Endothelial cell of umbilical vein (primary cell): ENCODE measurements at regions not wholly inside any gene's neighbourhood (a gene's known extent, or its start where the extent isn't known, plus 50 kb on each side); places are given as distances from the start of the nearest gene placed in this dataset.

Experiments
- BruUV-seq: library from RNA; stranded (reverse); fragments of 400-500 nt; replicated peaks from 2 replicates; lab custom pipeline; 2021; lab: Mats Ljungman, UMichigan
- CTCF ChIA-PET: fragments of 300-600, 350-600 bp; sonication (Branson Sonifier 250); formaldehyde crosslinking; loops from one replicate; lab custom pipeline; 2021; ENCODE audit warnings: antibody characterized with exemption, inconsistent platforms; lab: Charles Lee
- POLR2A ChIA-PET: fragments of 300-600, 350-600 bp; sonication (Branson Sonifier 250); formaldehyde crosslinking; loops from one replicate; lab custom pipeline; 2021; ENCODE audit warnings: antibody characterized with exemption, inconsistent platforms; lab: Charles Lee
- DNase-seq: peaks from one replicate; pipeline ENCODE4 v3.0.0-alpha.2; 2011; ENCODE audit warnings: low read depth, low spot score
- FAIRE-seq: peaks from 2 replicates; lab custom pipeline; 2011; peaks lifted over from hg19 to GRCh38; lab: Jason Lieb, UNC
- H2AFZ ChIP-seq: 2 replicates; pipeline ENCODE4 v1.6.0; 2012; ENCODE audit warnings: low read depth, low read length, control low read depth, inconsistent platforms
- H3K27ac ChIP-seq: 2 replicates; pipeline ENCODE4 v1.5.1; 2011; ENCODE audit warnings: low read depth, mild to moderate bottlenecking, control low read depth, low read length, moderate library complexity; ENCODE audit not compliant: insufficient read depth
- H3K27me3 ChIP-seq, 2 experiments: 2 replicates each; pipeline versions ENCODE4 v1.6.0 to v1.6.1; 2011; ENCODE audit warnings: low read length in 2 of 2, mixed read lengths in 1 of 2; ENCODE audit not compliant: control insufficient read depth in 2 of 2, insufficient read depth in 2 of 2
- H3K36me3 ChIP-seq, 2 experiments: 2 replicates in 1 of 2; 3 replicates in 1 of 2; pipeline ENCODE4 v1.5.1; 2011; ENCODE audit warnings: low read length in 2 of 2, mild to moderate bottlenecking in 1 of 2, moderate library complexity in 1 of 2; ENCODE audit not compliant: control insufficient read depth in 2 of 2, insufficient read depth in 2 of 2; ENCODE audit errors: extremely low read depth in 1 of 2
- H3K4me1 ChIP-seq: 3 replicates; pipeline ENCODE4 v1.5.1; 2011; ENCODE audit warnings: mild to moderate bottlenecking, low read length; ENCODE audit not compliant: control insufficient read depth, insufficient read depth; ENCODE audit errors: extremely low read depth
- H3K4me2 ChIP-seq: 2 replicates; pipeline ENCODE4 v1.6.1; 2011; ENCODE audit warnings: low read length, control low read depth, mixed read lengths; ENCODE audit not compliant: insufficient read depth
- H3K4me3 ChIP-seq, 3 experiments: fragments of 200-600 bp in 1 of 3; sonication (generic), shearing (Covaris generic) in 1 of 3; replicated peaks in 1 of 3; 2 replicates each; pipeline ENCODE4 v1.5.1; 2011 to 2016; ENCODE audit warnings: control low read depth in 3 of 3, low read length in 3 of 3, mild to moderate bottlenecking in 2 of 3, inconsistent platforms in 1 of 3, low read depth in 1 of 3, moderate library complexity in 1 of 3; ENCODE audit not compliant: insufficient read depth in 1 of 3
- H3K79me2 ChIP-seq: 2 replicates; pipeline ENCODE4 v1.6.0; 2012; ENCODE audit warnings: low read length, inconsistent platforms; ENCODE audit not compliant: control insufficient read depth, insufficient read depth
- H3K9ac ChIP-seq: replicated peaks from 2 replicates; pipeline ENCODE3; 2011; ENCODE audit warnings: low read length, control low read depth; ENCODE audit not compliant: insufficient read depth; ENCODE audit errors: extremely low read depth
- H3K9me1 ChIP-seq: replicated peaks from 3 replicates; pipeline ENCODE4 v1.6.0; 2011; ENCODE audit warnings: mild to moderate bottlenecking, low read length; ENCODE audit not compliant: control insufficient read depth, insufficient read depth; ENCODE audit errors: extremely low read depth
- H3K9me3 ChIP-seq: replicated peaks from 2 replicates; pipeline ENCODE4 v1.5.1; 2012; ENCODE audit warnings: low read length, inconsistent platforms; ENCODE audit not compliant: control insufficient read depth, insufficient read depth
- H4K20me1 ChIP-seq: replicated peaks from 2 replicates; pipeline ENCODE3; 2011; ENCODE audit warnings: mild to moderate bottlenecking, low read length; ENCODE audit not compliant: control insufficient read depth, insufficient read depth; ENCODE audit errors: extremely low read depth
- CTCF ChIP-seq, 2 donors: IDR thresholded peaks; 1 replicate in 1 of 2; 2 replicates in 1 of 2; pipeline ENCODE4 v1.5.1; 2011; ENCODE audit warnings: low read length in 2 of 2, mild to moderate bottlenecking in 2 of 2, moderate library complexity in 2 of 2, control low read depth in 1 of 2, inconsistent platforms in 1 of 2, low read depth in 1 of 2; ENCODE audit not compliant: insufficient read depth in 1 of 2; ENCODE audit errors: extremely low read depth in 1 of 2
- EZH2 ChIP-seq: IDR thresholded peaks from 2 replicates; pipeline ENCODE4 v1.6.1; 2012; ENCODE audit warnings: borderline replicate concordance, low read depth, mild to moderate bottlenecking, moderate library complexity, low read length, inconsistent platforms; ENCODE audit not compliant: severe bottlenecking
- FOS ChIP-seq: IDR thresholded peaks from 2 replicates; pipeline ENCODE4 v1.6.1; 2011; ENCODE audit warnings: mild to moderate bottlenecking, low read length, moderate library complexity, borderline replicate concordance; ENCODE audit not compliant: insufficient read depth
- GATA2 ChIP-seq: IDR thresholded peaks from 2 replicates; pipeline ENCODE4 v1.7.0; 2011; ENCODE audit warnings: low read depth, mild to moderate bottlenecking, moderate library complexity, mixed read lengths, low read length; ENCODE audit not compliant: insufficient read length, insufficient read depth
- JUN ChIP-seq: IDR thresholded peaks from 2 replicates; pipeline ENCODE4 v1.6.1; 2011; ENCODE audit warnings: borderline replicate concordance, low read depth; ENCODE audit not compliant: insufficient read length, insufficient read depth
- MAX ChIP-seq: IDR thresholded peaks from 2 replicates; pipeline ENCODE4 v1.6.1; 2011; ENCODE audit not compliant: insufficient read depth, insufficient read length
- MYC ChIP-seq: IDR thresholded peaks from one replicate; pipeline ENCODE4 v1.6.1; 2011; ENCODE audit warnings: mild to moderate bottlenecking, low read depth, low read length
- POLR2A ChIP-seq: IDR thresholded peaks from 2 replicates; pipeline ENCODE4 v1.6.1; 2012; ENCODE audit warnings: low read depth, mild to moderate bottlenecking, control low read depth, low read length
- POLR2AphosphoS5 ChIP-seq: IDR thresholded peaks from 2 replicates; pipeline ENCODE4 v1.6.1; 2012; ENCODE audit warnings: low read depth, mild to moderate bottlenecking, control low read depth, low read length, moderate library complexity; ENCODE audit not compliant: insufficient read depth
- dilution Hi-C: fragments of 300-500 bp; cut with MboI; formaldehyde crosslinking; loops from one replicate; pipeline ENCODE4 v1.15.0; 2019; ENCODE audit warnings: low sequenced_read_pairs; ENCODE audit not compliant: extremely low pct_ligation_motif_present
- intact Hi-C: fragments of 100-400 bp; cut with micrococcal nuclease; formaldehyde crosslinking; loops from one replicate; pipeline ENCODE4 v1.10.0; 2022

DNA sequence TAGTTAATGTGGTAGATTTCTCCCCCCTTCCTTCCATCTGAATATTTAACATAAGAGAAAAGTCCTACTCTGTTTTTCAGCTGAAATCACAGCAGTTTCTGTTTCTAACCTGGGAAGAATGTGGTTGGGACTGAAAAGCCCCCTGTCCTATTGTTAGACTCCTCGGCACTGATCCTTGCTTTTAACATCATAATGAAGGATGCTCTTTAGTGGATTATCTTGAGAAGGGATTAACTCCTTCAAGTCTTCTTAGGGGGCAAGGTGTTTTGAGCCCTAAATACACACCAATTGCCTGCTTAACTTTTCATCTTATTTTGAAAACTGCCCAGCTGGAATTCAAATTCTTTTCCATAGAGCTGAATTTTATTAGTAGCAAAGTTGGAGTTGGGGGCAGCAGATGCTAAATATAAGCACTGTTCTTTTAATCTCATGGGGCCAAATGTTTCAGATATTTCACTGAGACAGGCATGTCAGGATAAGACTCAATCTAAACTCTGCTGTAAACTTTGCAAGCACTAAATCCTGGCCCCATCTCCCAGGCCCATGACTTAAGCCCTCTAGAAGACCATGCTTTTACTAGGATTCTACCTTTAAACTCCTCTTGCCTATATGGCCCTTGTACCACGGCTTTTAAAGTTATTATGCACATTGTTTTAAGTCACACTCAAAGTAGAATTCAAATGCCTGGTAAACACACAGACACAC is 243.2 kb upstream of the NR2F2 start:
- H2AFZ ChIP-seq = peak overlapping the region; percentile 9
- no TSS peak for BruUV-seq
- no peaks in the 10 kb centered on the region for H3K36me3 ChIP-seq
- no peaks in the 10 kb centered on the region for H3K9me1 ChIP-seq
- H3K79me2 ChIP-seq = no peaks in the 10 kb centered on the region
- DNase-seq = peak; percentile 4
- FAIRE-seq = no peak
- H3K9me3 ChIP-seq = no peaks in the 10 kb centered on the region
- H3K4me1 ChIP-seq = no peaks in the 10 kb centered on the region
- H3K9ac ChIP-seq = no peak overlapping the region
- intact Hi-C loops = no loop called here
- dilution Hi-C loops = no loop called here
- POLR2A ChIA-PET = no interaction called here
- no peaks in the 10 kb centered on the region for H3K27me3 ChIP-seq
- H4K20me1 ChIP-seq = no peaks in the 10 kb centered on the region
- CTCF ChIA-PET = no interaction called here
- H3K4me2 ChIP-seq = no peak overlapping the region
- TF ChIP-seq JUN = no peak
- no peak for TF ChIP-seq FOS
- no peak for TF ChIP-seq CTCF (IDR thresholded peaks at IDR 0.05; ENCODE audit: extremely low read depth in 1 of 2, insufficient read depth in 1 of 2, low read depth in 1 of 2, low read length in 2 of 2)
- no peak for TF ChIP-seq MYC
- TF ChIP-seq POLR2A = no peak
- no peak for TF ChIP-seq POLR2AphosphoS5
- TF ChIP-seq MAX = no peak
- no peak for TF ChIP-seq GATA2
- TF ChIP-seq EZH2 = no peak
- H3K4me3 ChIP-seq = no peak overlapping the region
- no peak overlapping the region for H3K27ac ChIP-seq
